Mesenchymal stem cell (in vitro differentiated cells and primary cell): ENCODE measurements at regions not wholly inside any gene's neighbourhood (a gene's known extent, or its start where the extent isn't known, plus 50 kb on each side); places are given as distances from the start of the nearest gene placed in this dataset.

Source experiments
- DNase-seq: peaks from one replicate; pipeline ENCODE4 v3.0.0-alpha.2; 2013
- H2AFZ ChIP-seq: one replicate; pipeline ENCODE4 v1.6.1; 2013; ENCODE audit warnings: low read depth, mild to moderate bottlenecking, control low read depth, inconsistent platforms, low read length, moderate library complexity
- H2AK5ac ChIP-seq: 2 replicates; pipeline ENCODE4 v1.6.1; 2013; ENCODE audit warnings: low read length, moderate library complexity, mild to moderate bottlenecking, inconsistent platforms; ENCODE audit not compliant: severe bottlenecking
- H2BK120ac ChIP-seq: one replicate; pipeline ENCODE4 v1.6.1; 2013; ENCODE audit warnings: low read depth, mild to moderate bottlenecking, inconsistent platforms, low read length, moderate library complexity
- H2BK12ac ChIP-seq, 2 experiments: one replicate each; pipeline ENCODE4 v1.6.1; 2013; ENCODE audit warnings: inconsistent platforms in 2 of 2, low read length in 2 of 2, mild to moderate bottlenecking in 2 of 2, moderate library complexity in 2 of 2, control low read depth in 1 of 2
- H2BK15ac ChIP-seq: one replicate; pipeline ENCODE4 v1.6.1; 2013; ENCODE audit warnings: mild to moderate bottlenecking, low read depth, inconsistent platforms; ENCODE audit not compliant: poor library complexity, severe bottlenecking
- H2BK5ac ChIP-seq: 2 replicates; pipeline ENCODE4 v1.6.1; 2013; ENCODE audit warnings: low read depth, mild to moderate bottlenecking, low read length, control low read depth, inconsistent platforms; ENCODE audit not compliant: poor library complexity, severe bottlenecking
- H3K14ac ChIP-seq, 2 experiments: one replicate each; pipeline ENCODE4 v1.6.1; 2013; ENCODE audit warnings: inconsistent platforms in 2 of 2, low read length in 2 of 2, control low read depth in 1 of 2, mild to moderate bottlenecking in 1 of 2, moderate library complexity in 1 of 2
- H3K18ac ChIP-seq, 2 experiments: one replicate each; pipeline ENCODE4 v1.6.1; 2013; ENCODE audit warnings: inconsistent platforms in 2 of 2, low read length in 2 of 2, control low read depth in 1 of 2, low read depth in 1 of 2, mild to moderate bottlenecking in 1 of 2
- H3K23ac ChIP-seq, 2 experiments: one replicate each; pipeline ENCODE4 v1.6.1; 2013; ENCODE audit warnings: inconsistent platforms in 2 of 2, low read length in 2 of 2, mild to moderate bottlenecking in 2 of 2, moderate library complexity in 2 of 2, control low read depth in 1 of 2
- H3K27ac ChIP-seq: 2 replicates; pipeline ENCODE4 v1.5.1; 2013; ENCODE audit warnings: mild to moderate bottlenecking, moderate library complexity, low read length, control low read depth, inconsistent platforms; ENCODE audit not compliant: poor library complexity, severe bottlenecking
- H3K27me3 ChIP-seq, 2 experiments: 2 replicates each; pipeline versions ENCODE4 v1.6.1 to v1.7.0; 2013; ENCODE audit warnings: low read length in 2 of 2, mild to moderate bottlenecking in 2 of 2, moderate library complexity in 2 of 2, control low read depth in 1 of 2, inconsistent platforms in 1 of 2; ENCODE audit not compliant: control insufficient read depth in 1 of 2, insufficient read depth in 1 of 2
- H3K36me3 ChIP-seq, 2 experiments: 2 replicates each; pipeline versions ENCODE4 v1.6.1 to v1.7.0; 2013; ENCODE audit warnings: low read length in 2 of 2, control low read depth in 1 of 2, inconsistent platforms in 1 of 2, low read depth in 1 of 2, mild to moderate bottlenecking in 1 of 2; ENCODE audit not compliant: insufficient read depth in 2 of 2, control insufficient read depth in 1 of 2
- H3K4ac ChIP-seq, 2 experiments: one replicate each; pipeline ENCODE4 v1.6.1; 2013; ENCODE audit warnings: inconsistent platforms in 2 of 2, low read length in 2 of 2, mild to moderate bottlenecking in 2 of 2, moderate library complexity in 2 of 2, control low read depth in 1 of 2, low read depth in 1 of 2
- H3K4me1 ChIP-seq: 2 replicates; pipeline ENCODE4 v1.6.1; 2013; ENCODE audit warnings: low read depth, low read length, control low read depth; ENCODE audit not compliant: control insufficient read depth, insufficient read depth
- H3K4me2 ChIP-seq: 2 replicates; pipeline ENCODE4 v1.6.1; 2013; ENCODE audit warnings: low read length, mild to moderate bottlenecking, inconsistent platforms; ENCODE audit not compliant: poor library complexity, severe bottlenecking
- H3K4me3 ChIP-seq, 2 experiments: 2 replicates each; pipeline versions ENCODE4 v1.5.1 to v1.7.0; 2013; ENCODE audit warnings: low read length in 2 of 2, mild to moderate bottlenecking in 2 of 2, control low read depth in 1 of 2, low read depth in 1 of 2; ENCODE audit not compliant: insufficient read depth in 1 of 2
- H3K79me1 ChIP-seq: replicated peaks from 2 replicates; pipeline ENCODE4 v1.6.1; 2013; ENCODE audit warnings: mild to moderate bottlenecking, control low read depth, low read length, inconsistent platforms; ENCODE audit not compliant: poor library complexity, severe bottlenecking
- H3K9ac ChIP-seq: 2 replicates; pipeline ENCODE4 v1.7.0; 2013; ENCODE audit warnings: mild to moderate bottlenecking, low read length, moderate library complexity
- H3K9me3 ChIP-seq: 2 replicates; pipeline ENCODE4 v1.7.0; 2013; ENCODE audit warnings: mild to moderate bottlenecking, low read length; ENCODE audit not compliant: control insufficient read depth
- H4K8ac ChIP-seq: one replicate; pipeline ENCODE4 v1.6.1; 2013; ENCODE audit warnings: inconsistent platforms, mild to moderate bottlenecking, low read length, moderate library complexity
- H4K91ac ChIP-seq: one replicate; pipeline ENCODE4 v1.6.1; 2013; ENCODE audit warnings: mild to moderate bottlenecking, low read length, inconsistent platforms
- WGBS: methylation state at CpG from one replicate; pipeline ENCODE4 v1.1.7; 2013; ENCODE audit warnings: mixed read lengths; 5-methylcytosine and 5-hydroxymethylcytosine counted together

DNA sequence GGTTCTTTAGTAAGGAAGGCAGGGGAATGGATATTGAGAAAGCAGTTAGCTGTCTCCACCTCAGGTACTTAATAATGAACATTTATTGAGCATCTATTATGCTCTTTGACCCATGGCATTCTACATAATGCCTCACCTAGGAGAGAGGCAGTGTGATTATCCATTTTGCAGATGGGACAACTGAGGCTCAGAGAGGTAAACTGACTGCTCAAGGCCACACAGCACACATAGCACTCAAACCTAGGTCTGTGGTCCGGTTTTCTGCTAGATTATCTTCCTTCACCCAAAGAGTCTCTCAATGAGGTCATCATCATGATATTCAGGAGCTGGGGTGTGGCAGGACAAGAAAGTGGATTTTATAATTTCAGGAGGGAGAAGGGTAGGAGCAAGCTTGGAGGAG, 199.1 kb upstream of the LHX5 start:
- H3K79me1 ChIP-seq = no peaks in the 10 kb centered on the region
- H3K27me3 ChIP-seq = peaks cover 0 to 84% of the 10 kb centered on the region in 2 experiments
- no peak for DNase-seq
- H3K18ac ChIP-seq = no peak overlapping the region
- no peak overlapping the region for H2AK5ac ChIP-seq
- H3K4me3 ChIP-seq = no peak overlapping the region
- no peak overlapping the region for H2AFZ ChIP-seq
- H2BK15ac ChIP-seq = no peak overlapping the region
- no peak overlapping the region for H2BK5ac ChIP-seq
- no peak overlapping the region for H2BK120ac ChIP-seq
- H4K8ac ChIP-seq = no peak overlapping the region
- no peak overlapping the region for H3K23ac ChIP-seq
- H4K91ac ChIP-seq = no peak overlapping the region
- no peak overlapping the region for H3K4ac ChIP-seq
- no peak overlapping the region for H3K4me2 ChIP-seq
- no peak overlapping the region for H3K14ac ChIP-seq
- no peak overlapping the region for H2BK12ac ChIP-seq
- H3K27ac ChIP-seq = no peak overlapping the region
- H3K36me3 ChIP-seq = no peaks in the 10 kb centered on the region
- H3K4me1 ChIP-seq = no peaks in the 10 kb centered on the region
- WGBS = 67% methylated on average over 1 of the region's 1 CpG
- no peak overlapping the region for H3K9ac ChIP-seq
- H3K9me3 ChIP-seq = no peaks in the 10 kb centered on the region

DNA sequence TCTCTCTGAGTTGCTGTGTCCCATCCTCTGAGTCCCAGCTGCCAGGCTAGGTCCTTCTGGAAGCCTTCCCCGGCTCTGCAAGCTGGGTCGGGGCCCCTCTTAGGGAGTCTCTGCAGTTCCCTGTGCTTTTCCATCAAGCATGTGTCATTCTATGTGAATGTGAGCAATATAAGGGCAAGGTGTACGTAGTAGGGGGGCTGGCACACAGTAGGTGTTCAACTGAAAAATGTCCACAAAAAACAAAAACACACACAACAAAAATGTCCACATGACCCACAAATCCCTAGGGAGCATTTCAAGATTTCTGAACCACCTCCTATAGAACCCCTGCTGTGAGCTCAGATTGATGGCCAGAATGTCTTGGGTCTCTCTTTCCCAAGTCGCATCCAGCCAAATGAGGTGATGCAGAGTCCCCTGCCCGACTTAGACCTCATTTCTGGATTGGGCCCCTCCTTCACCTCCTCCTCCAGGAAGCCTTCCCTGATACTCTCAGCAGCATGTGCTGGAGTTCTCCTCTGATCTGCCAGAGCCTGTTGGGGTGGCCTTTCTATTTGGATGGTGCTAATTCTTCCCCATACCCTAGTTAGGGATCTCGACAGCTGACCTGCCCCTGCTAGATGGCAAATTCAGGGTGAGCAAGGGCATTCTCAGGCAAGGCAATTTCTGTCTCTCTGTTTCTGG, 196.1 kb upstream of the LHX5 start:
- no peak overlapping the region for H3K9ac ChIP-seq
- no peak overlapping the region for H3K4me3 ChIP-seq
- no peak overlapping the region for H2BK5ac ChIP-seq
- no peaks in the 10 kb centered on the region for H3K9me3 ChIP-seq
- H3K79me1 ChIP-seq = no peaks in the 10 kb centered on the region
- H3K14ac ChIP-seq = no peak overlapping the region
- no peak overlapping the region for H4K8ac ChIP-seq
- no peak overlapping the region for H2AFZ ChIP-seq
- H3K4ac ChIP-seq = no peak overlapping the region
- no peak overlapping the region for H3K18ac ChIP-seq
- no peaks in the 10 kb centered on the region for H3K4me1 ChIP-seq
- H2AK5ac ChIP-seq = no peak overlapping the region
- 64% methylated on average over 6 of the region's 6 CpGs for WGBS
- no peak overlapping the region for H2BK15ac ChIP-seq
- no peak overlapping the region for H2BK12ac ChIP-seq
- H2BK120ac ChIP-seq = no peak overlapping the region
- H3K27ac ChIP-seq = no peak overlapping the region
- no peak overlapping the region for H3K23ac ChIP-seq
- no peaks in the 10 kb centered on the region for H3K36me3 ChIP-seq
- H3K4me2 ChIP-seq = no peak overlapping the region
- peaks cover 0 to 60% of the 10 kb centered on the region in 2 experiments for H3K27me3 ChIP-seq
- H4K91ac ChIP-seq = no peak overlapping the region
- DNase-seq = no peak

DNA sequence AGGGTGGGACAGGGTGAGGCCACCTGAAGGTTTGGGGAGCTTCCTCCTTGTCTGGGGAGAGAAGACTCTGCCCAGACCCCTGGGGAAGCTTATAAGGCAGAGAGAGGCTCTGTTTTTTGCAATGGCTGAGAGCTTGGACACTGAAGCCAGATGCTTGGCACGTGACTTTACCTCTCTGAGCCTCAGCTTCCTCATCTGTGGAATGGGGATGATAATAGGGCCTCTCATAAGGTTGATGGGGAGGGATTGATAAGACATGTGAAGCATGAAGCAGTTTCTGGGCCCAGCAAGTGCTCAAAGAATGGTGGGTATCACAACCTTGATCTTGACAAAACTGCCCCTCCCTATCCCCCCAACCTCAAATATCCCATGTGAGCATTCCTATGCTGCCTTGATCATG, 195.4 kb upstream of the LHX5 start:
- Histone ChIP-seq H3K9me3 (no peaks in the 10 kb centered on the region), H3K14ac (no peak overlapping the region), H3K27ac (no peak overlapping the region), H2BK15ac (no peak overlapping the region), H3K9ac (no peak overlapping the region), H2AFZ (no peak overlapping the region), H2BK120ac (no peak overlapping the region), H2BK5ac (no peak overlapping the region), H3K4ac (no peak overlapping the region), H3K18ac (no peak overlapping the region), H4K8ac (no peak overlapping the region), H3K4me1 (no peaks in the 10 kb centered on the region), H3K23ac (no peak overlapping the region), H3K36me3 (no peaks in the 10 kb centered on the region), H4K91ac (no peak overlapping the region), H3K4me2 (no peak overlapping the region), H3K79me1 (no peaks in the 10 kb centered on the region), H2BK12ac (no peak overlapping the region), H3K4me3 (no peak overlapping the region), H3K27me3 (peaks cover 0 to 60% of the 10 kb centered on the region in 2 experiments), H2AK5ac (no peak overlapping the region)
- no peak for DNase-seq
- WGBS = 24% methylated on average over 1 of the region's 1 CpG

DNA sequence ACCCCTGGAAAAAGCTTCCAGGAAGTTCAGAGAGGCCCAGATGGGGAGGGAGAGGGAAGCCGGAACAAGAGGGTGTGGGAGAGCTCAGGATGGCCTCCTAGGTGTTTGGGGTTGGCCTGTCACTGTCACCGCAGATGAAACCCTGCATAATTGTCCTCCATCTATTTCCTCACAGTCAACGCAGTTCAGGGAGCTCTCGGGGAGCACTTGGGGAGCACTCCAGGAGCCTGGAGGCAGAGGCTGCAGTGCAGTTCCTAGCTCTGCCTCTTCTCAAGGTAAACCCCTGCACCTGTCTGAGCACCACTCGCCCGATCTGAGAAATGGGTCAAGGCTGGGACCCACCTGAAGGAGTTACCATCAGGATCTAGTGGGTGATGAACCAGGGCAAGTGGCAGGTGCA, 194.6 kb upstream of the LHX5 start:
- H2AK5ac ChIP-seq = no peak overlapping the region
- H3K14ac ChIP-seq = no peak overlapping the region
- no peak overlapping the region for H2AFZ ChIP-seq
- H2BK5ac ChIP-seq = no peak overlapping the region
- H3K18ac ChIP-seq = no peak overlapping the region
- H3K9me3 ChIP-seq = no peaks in the 10 kb centered on the region
- no peak overlapping the region for H4K8ac ChIP-seq
- no peak overlapping the region for H3K4me2 ChIP-seq
- no peak overlapping the region for H2BK15ac ChIP-seq
- WGBS = 77% methylated on average over 5 of the region's 6 CpGs
- H4K91ac ChIP-seq = no peak overlapping the region
- no peak overlapping the region for H3K27ac ChIP-seq
- no peak overlapping the region for H2BK12ac ChIP-seq
- no peak overlapping the region for H3K4ac ChIP-seq
- no peak for DNase-seq
- H3K79me1 ChIP-seq = no peaks in the 10 kb centered on the region
- no peak overlapping the region for H3K4me3 ChIP-seq
- no peaks in the 10 kb centered on the region for H3K4me1 ChIP-seq
- no peaks in the 10 kb centered on the region for H3K36me3 ChIP-seq
- no peak overlapping the region for H2BK120ac ChIP-seq
- no peak overlapping the region for H3K9ac ChIP-seq
- peaks cover 0 to 55% of the 10 kb centered on the region in 2 experiments for H3K27me3 ChIP-seq
- no peak overlapping the region for H3K23ac ChIP-seq
